ENCODE measurements at regions not wholly inside any gene's neighbourhood (a gene's known extent, or its start where the extent isn't known, plus 50 kb on each side); places are given as distances from the start of the nearest gene placed in this dataset.

- H3K4me1 ChIP-seq (ENCODE audit: control insufficient read depth in 1 of 2, insufficient read depth in 2 of 2, low read length in 2 of 2): peaks cover 0 to 9% of the 10 kb centered on the region in 2 donors
- H3K27ac ChIP-seq (ENCODE audit: low read length): no peak overlapping the region
- H3K9me3 ChIP-seq (ENCODE audit: control insufficient read depth in 1 of 2, low read length in 2 of 2): no peaks in the 10 kb centered on the region
- H3K27me3 ChIP-seq (ENCODE audit: low read depth, low read length): no peaks in the 10 kb centered on the region
- no peaks in the 10 kb centered on the region for H3K36me3 ChIP-seq (ENCODE audit: control insufficient read depth in 1 of 2, insufficient read depth in 2 of 2, low read length in 2 of 2)
- H3K4me3 ChIP-seq (ENCODE audit: low read depth in 1 of 2, low read length in 2 of 2): no peak overlapping the region
Measured at GRCh38 chr4:10175626-10176025, 59.0 kb upstream of the WDR1 start.

GRCh38 chr4:10173754-10174749, 57.5 kb upstream of the WDR1 start:
- H3K27ac ChIP-seq (ENCODE audit: low read length): peak overlapping the region; percentile 46
- no peak overlapping the region for H3K4me3 ChIP-seq (ENCODE audit: low read depth in 1 of 2, low read length in 2 of 2)
- peaks cover 0 to 9% of the 10 kb centered on the region in 2 donors for H3K4me1 ChIP-seq (ENCODE audit: control insufficient read depth in 1 of 2, insufficient read depth in 2 of 2, low read length in 2 of 2)

DNA sequence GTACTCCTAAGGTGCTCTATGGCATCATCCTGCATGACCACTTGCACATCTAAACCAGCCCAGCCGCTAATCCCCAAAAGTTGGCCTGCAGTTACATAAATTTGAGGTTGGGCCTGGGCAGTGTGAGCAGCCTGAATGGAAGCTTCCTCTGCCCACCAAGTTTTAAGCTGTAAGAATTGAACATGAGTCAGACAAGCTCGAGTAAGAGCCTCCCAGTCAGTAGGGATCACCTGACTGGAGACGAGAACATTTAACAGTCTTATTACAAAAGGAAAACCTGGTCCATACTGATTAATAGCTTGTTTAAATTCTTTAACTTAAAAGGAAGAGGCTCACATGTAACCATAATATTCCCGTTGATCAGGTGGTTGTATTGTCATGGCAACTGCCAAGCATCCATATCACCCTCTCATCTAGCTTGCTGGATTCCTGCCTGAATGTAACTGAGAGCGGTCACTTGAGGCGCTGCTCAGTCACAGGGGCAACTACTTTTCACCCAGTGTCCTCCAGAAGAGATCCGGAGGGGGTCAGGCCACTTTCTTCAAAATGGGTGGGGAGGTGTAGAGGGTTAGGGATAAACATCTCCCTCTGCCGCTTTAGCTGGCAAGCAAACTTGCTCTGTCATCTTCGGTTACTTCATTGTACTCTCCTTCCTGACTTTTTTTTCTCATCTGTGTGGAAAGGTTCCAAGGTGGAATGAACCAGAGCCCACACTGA, 56.6 kb upstream of the WDR1 start:
- Histone ChIP-seq H3K36me3 (ENCODE audit: control insufficient read depth in 1 of 2, insufficient read depth in 2 of 2, low read length in 2 of 2) (no peaks in the 10 kb centered on the region), H3K27ac (ENCODE audit: low read length) (peak overlapping the region; percentile 46)

More at GRCh38 chr4:10173754-10174749, 57.5 kb upstream of the WDR1 start:
- Histone ChIP-seq H3K9me3 (ENCODE audit: control insufficient read depth in 1 of 2, low read length in 2 of 2) (no peaks in the 10 kb centered on the region), H3K36me3 (ENCODE audit: control insufficient read depth in 1 of 2, insufficient read depth in 2 of 2, low read length in 2 of 2) (no peaks in the 10 kb centered on the region), H3K27me3 (ENCODE audit: low read depth, low read length) (no peaks in the 10 kb centered on the region)

DNA sequence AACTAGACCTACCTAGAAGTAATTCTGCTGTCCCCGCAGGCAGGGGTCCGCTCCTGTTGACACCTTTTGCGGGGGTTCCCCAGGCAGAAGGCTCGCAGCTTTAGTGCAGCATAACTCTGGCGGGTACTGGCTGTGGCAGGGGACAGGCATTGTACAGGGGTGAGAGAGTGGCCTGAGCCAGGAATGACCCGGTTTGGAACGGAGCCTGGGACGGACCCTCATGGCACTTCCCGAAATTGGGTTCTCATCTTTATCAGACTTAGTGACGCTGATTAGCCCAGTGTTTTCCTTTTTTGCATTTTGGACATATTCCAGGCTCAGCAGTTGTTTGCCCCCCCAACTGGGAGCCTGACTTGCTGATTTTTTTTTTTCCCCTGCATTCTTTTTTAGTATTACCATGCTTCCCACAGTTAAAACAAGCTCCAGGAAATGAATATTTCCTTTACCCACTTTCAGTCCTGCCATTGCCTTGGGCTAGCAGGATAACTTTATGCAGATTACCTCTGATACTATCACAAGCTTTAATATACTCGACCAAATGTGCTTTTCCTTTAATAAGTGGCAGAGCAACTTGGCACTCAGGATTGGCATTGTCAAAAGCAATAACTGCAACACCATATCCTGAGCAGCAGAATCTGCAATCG, 55.8 kb upstream of the WDR1 start:
- H3K4me1 ChIP-seq (ENCODE audit: control insufficient read depth in 1 of 2, insufficient read depth in 2 of 2, low read length in 2 of 2): peaks cover 0 to 9% of the 10 kb centered on the region in 2 donors
- H3K4me3 ChIP-seq (ENCODE audit: low read depth in 1 of 2, low read length in 2 of 2): no peak overlapping the region
- no peaks in the 10 kb centered on the region for H3K36me3 ChIP-seq (ENCODE audit: control insufficient read depth in 1 of 2, insufficient read depth in 2 of 2, low read length in 2 of 2)
- H3K27me3 ChIP-seq (ENCODE audit: low read depth, low read length): no peaks in the 10 kb centered on the region
- no peak overlapping the region for H3K27ac ChIP-seq (ENCODE audit: low read length)
- no peaks in the 10 kb centered on the region for H3K9me3 ChIP-seq (ENCODE audit: control insufficient read depth in 1 of 2, low read length in 2 of 2)

More for the DNA sequence above, 56.6 kb upstream of the WDR1 start:
- Histone ChIP-seq H3K4me3 (ENCODE audit: low read depth in 1 of 2, low read length in 2 of 2) (no peak overlapping the region), H3K4me1 (ENCODE audit: control insufficient read depth in 1 of 2, insufficient read depth in 2 of 2, low read length in 2 of 2) (peaks cover 0 to 9% of the 10 kb centered on the region in 2 donors), H3K9me3 (ENCODE audit: control insufficient read depth in 1 of 2, low read length in 2 of 2) (no peaks in the 10 kb centered on the region), H3K27me3 (ENCODE audit: low read depth, low read length) (no peaks in the 10 kb centered on the region)

GRCh38 chr4:10171055-10171454, 54.5 kb upstream of the WDR1 start:
- Histone ChIP-seq H3K9me3 (ENCODE audit: control insufficient read depth in 1 of 2, low read length in 2 of 2) (no peaks in the 10 kb centered on the region), H3K36me3 (ENCODE audit: control insufficient read depth in 1 of 2, insufficient read depth in 2 of 2, low read length in 2 of 2) (no peaks in the 10 kb centered on the region), H3K27ac (ENCODE audit: low read length) (no peak overlapping the region), H3K27me3 (ENCODE audit: low read depth, low read length) (no peaks in the 10 kb centered on the region), H3K4me3 (ENCODE audit: low read depth in 1 of 2, low read length in 2 of 2) (no peak overlapping the region), H3K4me1 (ENCODE audit: control insufficient read depth in 1 of 2, insufficient read depth in 2 of 2, low read length in 2 of 2) (peaks cover 0 to 9% of the 10 kb centered on the region in 2 donors)

- H3K27me3 ChIP-seq (ENCODE audit: low read depth, low read length): no peaks in the 10 kb centered on the region
- H3K4me1 ChIP-seq (ENCODE audit: control insufficient read depth in 1 of 2, insufficient read depth in 2 of 2, low read length in 2 of 2): peaks cover 0 to 9% of the 10 kb centered on the region in 2 donors
- H3K36me3 ChIP-seq (ENCODE audit: control insufficient read depth in 1 of 2, insufficient read depth in 2 of 2, low read length in 2 of 2): no peaks in the 10 kb centered on the region
- H3K9me3 ChIP-seq (ENCODE audit: control insufficient read depth in 1 of 2, low read length in 2 of 2): no peaks in the 10 kb centered on the region
- H3K4me3 ChIP-seq (ENCODE audit: low read depth in 1 of 2, low read length in 2 of 2): no peak overlapping the region
- no peak overlapping the region for H3K27ac ChIP-seq (ENCODE audit: low read length)
Measured at GRCh38 chr4:10169839-10170387, 53.3 kb upstream of the WDR1 start.

- no peaks in the 10 kb centered on the region for H3K4me1 ChIP-seq (ENCODE audit: control insufficient read depth in 1 of 2, insufficient read depth in 2 of 2, low read length in 2 of 2)
- H3K9me3 ChIP-seq (ENCODE audit: control insufficient read depth in 1 of 2, low read length in 2 of 2): no peaks in the 10 kb centered on the region
- no peaks in the 10 kb centered on the region for H3K36me3 ChIP-seq (ENCODE audit: control insufficient read depth in 1 of 2, insufficient read depth in 2 of 2, low read length in 2 of 2)
- H3K27ac ChIP-seq (ENCODE audit: low read length): no peak overlapping the region
- H3K27me3 ChIP-seq (ENCODE audit: low read depth, low read length): no peaks in the 10 kb centered on the region
- no peak overlapping the region for H3K4me3 ChIP-seq (ENCODE audit: low read depth in 1 of 2, low read length in 2 of 2)
Measured at GRCh38 chr4:10168151-10168550, 51.6 kb upstream of the WDR1 start.

DNA sequence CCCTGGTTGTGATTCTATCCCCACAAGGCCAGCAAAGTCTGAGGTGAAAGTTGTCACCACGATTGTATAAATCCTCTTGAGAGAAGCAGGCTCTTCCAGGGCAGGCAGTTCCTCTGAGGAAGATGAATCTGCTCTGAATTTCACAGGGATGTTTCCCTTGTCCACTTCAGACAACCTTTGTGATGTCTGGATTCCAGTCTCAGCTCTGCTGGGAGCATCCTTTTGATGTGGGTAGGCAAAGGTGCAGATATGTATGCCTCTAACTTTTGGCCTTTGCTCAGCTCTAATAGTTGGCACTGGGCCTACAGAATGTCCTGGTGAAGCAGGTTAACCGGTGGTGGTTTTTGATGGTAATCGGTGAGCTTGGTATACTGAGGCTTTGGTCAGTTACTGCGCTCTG, 50.6 kb upstream of the WDR1 start:
- Histone ChIP-seq H3K27ac (ENCODE audit: low read length) (no peak overlapping the region), H3K9me3 (ENCODE audit: control insufficient read depth in 1 of 2, low read length in 2 of 2) (no peaks in the 10 kb centered on the region), H3K4me3 (ENCODE audit: low read depth in 1 of 2, low read length in 2 of 2) (no peak overlapping the region), H3K36me3 (ENCODE audit: control insufficient read depth in 1 of 2, insufficient read depth in 2 of 2, low read length in 2 of 2) (no peaks in the 10 kb centered on the region), H3K4me1 (ENCODE audit: control insufficient read depth in 1 of 2, insufficient read depth in 2 of 2, low read length in 2 of 2) (no peaks in the 10 kb centered on the region), H3K27me3 (ENCODE audit: low read depth, low read length) (no peaks in the 10 kb centered on the region)

Data from muscle layer of duodenum (tissue), 2 donors.